PFSK-1 (cell line): ENCODE measurements at regions not wholly inside any gene's neighbourhood (a gene's known extent, or its start where the extent isn't known, plus 50 kb on each side); places are given as distances from the start of the nearest gene placed in this dataset.

ENCODE experiments used
- FOXP2 ChIP-seq: optimal IDR thresholded peaks from 2 replicates; pipeline ENCODE3; 2011; ENCODE audit warnings: borderline replicate concordance, control low read depth, inconsistent platforms; ENCODE audit not compliant: insufficient read depth; ENCODE audit errors: extremely low read length, extremely low read depth
- POLR2AphosphoS5 ChIP-seq: IDR thresholded peaks from 2 replicates; pipeline ENCODE4 v1.6.1; 2012; ENCODE audit warnings: low read depth, mild to moderate bottlenecking, control low read depth, low read length, moderate library complexity
- SIN3A ChIP-seq: IDR thresholded peaks from 2 replicates; pipeline ENCODE4 v1.6.1; 2012; ENCODE audit warnings: mild to moderate bottlenecking, low read length, moderate library complexity, borderline replicate concordance; ENCODE audit not compliant: insufficient read depth
- TAF1 ChIP-seq: IDR thresholded peaks from 2 replicates; pipeline ENCODE4 v1.6.1; 2012; ENCODE audit warnings: low read length, control low read depth, borderline replicate concordance; ENCODE audit not compliant: insufficient read depth
- TF ChIP-seq, protein P1 (sequence below), 2 experiments: IDR thresholded peaks; 2 replicates each; pipeline versions ENCODE4 v1.6.1 to v1.8.0; 2011 to 2012; ENCODE audit warnings: low read depth in 2 of 2, low read length in 2 of 2, control low read depth in 1 of 2, inconsistent platforms in 1 of 2, mild to moderate bottlenecking in 1 of 2, moderate library complexity in 1 of 2; ENCODE audit not compliant: insufficient read depth in 1 of 2

- TF ChIP-seq FOXP2: no peak
- TF ChIP-seq, protein P1, sequence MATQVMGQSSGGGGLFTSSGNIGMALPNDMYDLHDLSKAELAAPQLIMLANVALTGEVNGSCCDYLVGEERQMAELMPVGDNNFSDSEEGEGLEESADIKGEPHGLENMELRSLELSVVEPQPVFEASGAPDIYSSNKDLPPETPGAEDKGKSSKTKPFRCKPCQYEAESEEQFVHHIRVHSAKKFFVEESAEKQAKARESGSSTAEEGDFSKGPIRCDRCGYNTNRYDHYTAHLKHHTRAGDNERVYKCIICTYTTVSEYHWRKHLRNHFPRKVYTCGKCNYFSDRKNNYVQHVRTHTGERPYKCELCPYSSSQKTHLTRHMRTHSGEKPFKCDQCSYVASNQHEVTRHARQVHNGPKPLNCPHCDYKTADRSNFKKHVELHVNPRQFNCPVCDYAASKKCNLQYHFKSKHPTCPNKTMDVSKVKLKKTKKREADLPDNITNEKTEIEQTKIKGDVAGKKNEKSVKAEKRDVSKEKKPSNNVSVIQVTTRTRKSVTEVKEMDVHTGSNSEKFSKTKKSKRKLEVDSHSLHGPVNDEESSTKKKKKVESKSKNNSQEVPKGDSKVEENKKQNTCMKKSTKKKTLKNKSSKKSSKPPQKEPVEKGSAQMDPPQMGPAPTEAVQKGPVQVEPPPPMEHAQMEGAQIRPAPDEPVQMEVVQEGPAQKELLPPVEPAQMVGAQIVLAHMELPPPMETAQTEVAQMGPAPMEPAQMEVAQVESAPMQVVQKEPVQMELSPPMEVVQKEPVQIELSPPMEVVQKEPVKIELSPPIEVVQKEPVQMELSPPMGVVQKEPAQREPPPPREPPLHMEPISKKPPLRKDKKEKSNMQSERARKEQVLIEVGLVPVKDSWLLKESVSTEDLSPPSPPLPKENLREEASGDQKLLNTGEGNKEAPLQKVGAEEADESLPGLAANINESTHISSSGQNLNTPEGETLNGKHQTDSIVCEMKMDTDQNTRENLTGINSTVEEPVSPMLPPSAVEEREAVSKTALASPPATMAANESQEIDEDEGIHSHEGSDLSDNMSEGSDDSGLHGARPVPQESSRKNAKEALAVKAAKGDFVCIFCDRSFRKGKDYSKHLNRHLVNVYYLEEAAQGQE (IDR thresholded peaks at IDR 0.05; ENCODE audit: insufficient read depth in 1 of 2, low read depth in 2 of 2, low read length in 2 of 2): no peak
- no peak for TF ChIP-seq SIN3A
- TF ChIP-seq TAF1: no peak
- TF ChIP-seq POLR2AphosphoS5: no peak
Measured at GRCh38 chr2:66048667-66049066, 386.3 kb upstream of the MEIS1 start.

DNA sequence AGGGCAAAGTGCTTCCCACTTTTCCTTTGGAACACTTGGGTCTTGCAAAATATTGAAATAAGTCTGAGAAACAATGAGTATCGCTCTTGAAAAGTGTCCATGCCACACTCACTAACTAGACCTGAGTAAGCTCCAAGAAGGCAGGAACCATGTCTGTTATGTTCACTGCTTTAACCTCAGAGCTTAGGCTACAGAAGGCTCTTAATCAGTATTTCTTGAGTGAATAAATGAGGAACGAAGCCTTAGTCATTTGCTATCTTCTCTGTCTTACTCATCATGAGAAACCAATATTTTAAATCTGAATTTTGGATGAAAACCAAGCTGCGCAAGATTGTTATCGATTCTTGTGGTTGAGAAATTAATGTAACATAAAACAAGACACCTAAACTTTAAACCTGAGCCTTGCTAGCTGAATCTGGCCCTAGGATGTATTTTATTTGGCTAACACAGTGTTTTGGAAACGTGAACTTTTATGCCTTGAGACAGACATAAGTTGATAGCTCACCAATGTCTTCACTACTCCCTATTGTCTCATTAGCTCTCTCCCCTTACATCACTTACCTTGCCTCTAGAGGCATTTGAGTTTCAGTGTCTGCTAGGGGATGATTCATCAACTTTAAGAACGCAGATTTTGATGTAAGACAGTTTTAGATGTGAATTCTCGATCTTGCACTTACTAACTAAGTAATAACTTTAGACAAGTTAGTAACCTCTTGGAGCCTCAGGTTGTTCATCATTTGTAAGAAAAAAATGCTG is 392.8 kb upstream of the MEIS1 start:
- TF ChIP-seq TAF1: no peak
- no peak for TF ChIP-seq SIN3A
- no peak for TF ChIP-seq FOXP2
- no peak for TF ChIP-seq POLR2AphosphoS5
- TF ChIP-seq, protein P1 (IDR thresholded peaks at IDR 0.05; ENCODE audit: insufficient read depth in 1 of 2, low read depth in 2 of 2, low read length in 2 of 2): no peak

DNA sequence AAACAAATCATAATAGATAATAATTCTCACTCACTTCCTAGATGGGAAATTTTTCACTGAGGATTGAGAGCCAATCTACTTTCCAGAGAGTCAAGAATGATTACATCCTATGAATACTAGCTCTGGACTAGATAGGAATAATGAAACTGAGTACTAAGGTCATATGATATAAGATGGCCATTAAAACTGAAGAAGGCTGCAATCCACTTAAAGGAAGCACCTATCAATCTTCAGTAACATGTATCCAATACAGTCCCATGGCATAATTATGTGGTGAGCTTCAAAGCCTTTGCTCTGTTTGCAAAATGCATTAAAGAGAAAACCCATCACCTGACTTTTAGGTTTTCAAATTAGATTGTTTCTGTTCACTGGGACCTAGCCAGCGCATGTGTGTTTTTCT is 398.0 kb upstream of the MEIS1 start:
- TF ChIP-seq, protein P1 (IDR thresholded peaks at IDR 0.05; ENCODE audit: insufficient read depth in 1 of 2, low read depth in 2 of 2, low read length in 2 of 2): no peak
- TF ChIP-seq TAF1: no peak
- no peak for TF ChIP-seq POLR2AphosphoS5
- no peak for TF ChIP-seq FOXP2
- TF ChIP-seq SIN3A: no peak

DNA sequence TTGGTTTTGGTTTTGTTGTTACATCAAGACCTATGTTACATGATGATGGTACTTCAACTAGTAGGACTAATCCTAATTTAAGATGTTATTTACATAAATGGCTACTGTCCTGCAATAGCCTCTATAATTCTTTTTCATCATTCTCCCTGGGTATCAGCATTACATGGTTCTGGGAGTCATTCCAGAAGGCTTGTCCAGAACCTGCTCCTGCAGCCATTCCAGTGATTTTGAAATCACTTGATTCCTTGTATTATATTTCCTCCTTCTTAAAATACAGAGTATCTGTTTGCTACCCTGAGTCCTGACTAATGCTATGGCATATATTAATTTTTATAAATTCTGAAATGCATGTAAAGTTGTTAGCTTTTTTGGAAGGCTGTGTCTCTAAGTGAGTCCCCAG is 400.5 kb upstream of the MEIS1 start:
- TF ChIP-seq SIN3A: no peak
- no peak for TF ChIP-seq TAF1
- no peak for TF ChIP-seq FOXP2
- TF ChIP-seq, protein P1 (IDR thresholded peaks at IDR 0.05; ENCODE audit: insufficient read depth in 1 of 2, low read depth in 2 of 2, low read length in 2 of 2): no peak
- no peak for TF ChIP-seq POLR2AphosphoS5
